H1 (cell line): ENCODE measurements at regions not wholly inside any gene's neighbourhood (a gene's known extent, or its start where the extent isn't known, plus 50 kb on each side); places are given as distances from the start of the nearest gene placed in this dataset.

Experiments
- CTCF ChIA-PET: fragments of 300-600 bp; sonication (Branson Sonifier 250); formaldehyde crosslinking; loops from one replicate; lab custom pipeline; 2021; ENCODE audit not compliant: partially characterized antibody; lab: Charles Lee
- POLR2A ChIA-PET: fragments of 300-600 bp; sonication (Branson Sonifier 250); formaldehyde crosslinking; loops from one replicate; lab custom pipeline; 2021; ENCODE audit warnings: inconsistent platforms; ENCODE audit not compliant: partially characterized antibody; lab: Charles Lee
- DNase-seq, 2 experiments: peaks; one replicate each; pipeline versions ENCODE4 v3.0.0 to v3.0.0-alpha.2; 2010 to 2022; ENCODE audit warnings: low spot score in 2 of 2, low read depth in 1 of 2, mixed read lengths in 1 of 2
- FAIRE-seq: peaks from 2 replicates; lab custom pipeline; 2011; peaks lifted over from hg19 to GRCh38; lab: Jason Lieb, UNC
- H2AFZ ChIP-seq: 2 replicates; pipeline ENCODE4 v1.8.1; 2012; ENCODE audit warnings: low read length, inconsistent platforms
- H2AK5ac ChIP-seq: 2 replicates; pipeline ENCODE4 v1.6.1; 2013; ENCODE audit warnings: low read depth, low read length
- H2BK120ac ChIP-seq: replicated peaks from 2 replicates; pipeline ENCODE3; 2013; ENCODE audit warnings: low read depth, low read length, inconsistent platforms
- H2BK12ac ChIP-seq: 2 replicates; pipeline ENCODE4 v1.6.1; 2013; ENCODE audit warnings: low read depth, low read length
- H2BK15ac ChIP-seq: 2 replicates; pipeline ENCODE4 v1.6.1; 2013; ENCODE audit warnings: low read length
- H2BK20ac ChIP-seq: 2 replicates; pipeline ENCODE4 v1.6.1; 2013; ENCODE audit warnings: low read length
- H2BK5ac ChIP-seq: 2 replicates; pipeline ENCODE4 v1.6.1; 2013; ENCODE audit warnings: low read depth, low read length
- H3K14ac ChIP-seq: 2 replicates; pipeline ENCODE4 v1.6.1; 2013; ENCODE audit warnings: inconsistent platforms; ENCODE audit not compliant: insufficient read length
- H3K18ac ChIP-seq: 2 replicates; pipeline ENCODE4 v1.6.1; 2013; ENCODE audit warnings: low read length; ENCODE audit errors: extremely low read depth
- H3K23ac ChIP-seq: 2 replicates; pipeline ENCODE4 v1.6.1; 2013; ENCODE audit warnings: inconsistent platforms; ENCODE audit not compliant: insufficient read length
- H3K23me2 ChIP-seq: 2 replicates; pipeline ENCODE4 v1.6.1; 2013; ENCODE audit warnings: low read depth, low read length
- H3K27ac ChIP-seq: 2 replicates; pipeline ENCODE4 v1.6.1; 2011; ENCODE audit warnings: low read depth, low read length, inconsistent platforms
- H3K27me3 ChIP-seq, 4 experiments: replicated peaks in 1 of 4; 1 replicate in 1 of 4; 2 replicates in 3 of 4; pipeline versions ENCODE4 v1.6.1 to v1.8.1; 2011 to 2013; ENCODE audit warnings: low read length in 3 of 4, mild to moderate bottlenecking in 3 of 4, inconsistent platforms in 2 of 4, mixed read lengths in 2 of 4, moderate library complexity in 1 of 4; ENCODE audit not compliant: control insufficient read depth in 3 of 4, insufficient read depth in 3 of 4; ENCODE audit errors: extremely low read depth in 1 of 4
- H3K36me3 ChIP-seq, 4 experiments: 2 replicates each; pipeline versions ENCODE4 v1.6.1 to v1.8.1; 2011 to 2013; ENCODE audit warnings: mild to moderate bottlenecking in 4 of 4, low read length in 3 of 4, moderate library complexity in 2 of 4, control low read depth in 1 of 4, inconsistent platforms in 1 of 4; ENCODE audit not compliant: insufficient read depth in 4 of 4, control insufficient read depth in 2 of 4
- H3K4ac ChIP-seq: replicated peaks from 2 replicates; pipeline ENCODE3; 2013; ENCODE audit warnings: low read length, low read depth, mixed read lengths, inconsistent platforms; ENCODE audit not compliant: insufficient read length
- H3K4me1 ChIP-seq, 4 experiments: replicated peaks in 1 of 4; 1 replicate in 1 of 4; 2 replicates in 3 of 4; pipeline versions ENCODE4 v1.6.1 to v1.8.1; 2011 to 2013; ENCODE audit warnings: low read length in 3 of 4, inconsistent platforms in 2 of 4, mixed read lengths in 1 of 4; ENCODE audit not compliant: insufficient read depth in 4 of 4, control insufficient read depth in 3 of 4
- H3K4me2 ChIP-seq, 2 experiments: 2 replicates each; pipeline versions ENCODE4 v1.6.1 to v1.8.1; 2011 to 2013; ENCODE audit warnings: low read depth in 2 of 2, low read length in 2 of 2, control low read depth in 1 of 2, inconsistent platforms in 1 of 2, mild to moderate bottlenecking in 1 of 2; ENCODE audit not compliant: insufficient read depth in 1 of 2
- H3K4me3 ChIP-seq, 4 experiments: fragments of 200-600, 300-600 bp in 1 of 4; sonication (generic), shearing (Covaris generic), sonication (Bioruptor Twin) in 1 of 4; 2 replicates each; pipeline versions ENCODE4 v1.5.1 to v1.8.1; 2011 to 2016; ENCODE audit warnings: low read length in 4 of 4, low read depth in 3 of 4, control low read depth in 2 of 4, inconsistent platforms in 2 of 4, mild to moderate bottlenecking in 2 of 4, mixed read lengths in 1 of 4, moderate library complexity in 1 of 4; ENCODE audit not compliant: insufficient read depth in 2 of 4; ENCODE audit errors: extremely low read depth in 1 of 4
- H3K56ac ChIP-seq: replicated peaks from 2 replicates; pipeline ENCODE3; 2013; ENCODE audit warnings: low read depth, mild to moderate bottlenecking, mixed read lengths, low read length, inconsistent platforms; ENCODE audit not compliant: insufficient read length
- H3K79me1 ChIP-seq: 2 replicates; pipeline ENCODE4 v1.6.1; 2013; ENCODE audit warnings: low read depth, low read length, control low read depth
- H3K79me2 ChIP-seq, 2 experiments: 2 replicates each; pipeline versions ENCODE4 v1.6.1 to v1.8.1; 2012 to 2013; ENCODE audit warnings: low read length in 2 of 2, mild to moderate bottlenecking in 2 of 2, inconsistent platforms in 1 of 2; ENCODE audit not compliant: insufficient read depth in 2 of 2, control insufficient read depth in 1 of 2
- H3K9ac ChIP-seq, 4 experiments: replicated peaks in 1 of 4; 1 replicate in 1 of 4; 2 replicates in 3 of 4; pipeline versions ENCODE4 v1.6.1 to v1.8.1; 2011 to 2013; ENCODE audit warnings: low read depth in 3 of 4, low read length in 3 of 4, control low read depth in 2 of 4, mild to moderate bottlenecking in 2 of 4, moderate library complexity in 2 of 4, inconsistent platforms in 1 of 4; ENCODE audit errors: extremely low read depth in 1 of 4
- H3K9me3 ChIP-seq, 2 experiments: 2 replicates each; pipeline versions ENCODE4 v1.6.1 to v1.8.1; 2012 to 2013; ENCODE audit warnings: mild to moderate bottlenecking in 2 of 2, moderate library complexity in 2 of 2, control low read depth in 1 of 2, inconsistent platforms in 1 of 2, low read depth in 1 of 2, low read length in 1 of 2, mixed read lengths in 1 of 2; ENCODE audit not compliant: insufficient read depth in 2 of 2
- H4K20me1 ChIP-seq, 2 experiments: replicated peaks in 1 of 2; 2 replicates each; pipeline versions ENCODE3 to v1.8.1; 2011 to 2013; ENCODE audit warnings: inconsistent platforms in 2 of 2, low read length in 2 of 2, mild to moderate bottlenecking in 1 of 2; ENCODE audit not compliant: insufficient read depth in 2 of 2, control insufficient read depth in 1 of 2
- H4K5ac ChIP-seq: 2 replicates; pipeline ENCODE4 v1.6.1; 2013; ENCODE audit warnings: low read length, low read depth, mixed read lengths, inconsistent platforms; ENCODE audit not compliant: insufficient read length
- H4K8ac ChIP-seq: 2 replicates; pipeline ENCODE4 v1.8.0; 2013; ENCODE audit warnings: mild to moderate bottlenecking, moderate library complexity, low read length, inconsistent platforms; ENCODE audit not compliant: insufficient read depth; ENCODE audit errors: extremely low read depth
- H4K91ac ChIP-seq: replicated peaks from 2 replicates; pipeline ENCODE3; 2013; ENCODE audit warnings: low read length, mixed read lengths, inconsistent platforms; ENCODE audit not compliant: insufficient read length
- BCL11A ChIP-seq, 2 experiments: IDR thresholded peaks; one replicate each; pipeline ENCODE4 v1.6.1; 2011; ENCODE audit warnings: low read depth in 2 of 2, low read length in 2 of 2, mild to moderate bottlenecking in 2 of 2
- BRCA1 ChIP-seq: IDR thresholded peaks from 2 replicates; pipeline ENCODE4 v1.6.1; 2012; ENCODE audit warnings: low read depth, low read length, improper control_type of control experiment
- CBX8 ChIP-seq: fragments of 300-800, 300-1000 bp; sonication (generic); IDR thresholded peaks from 2 replicates; pipeline ENCODE4 v1.7.1; 2016; ENCODE audit warnings: low read depth, low read length, borderline replicate concordance
- CTBP2 ChIP-seq: IDR thresholded peaks from 2 replicates; pipeline ENCODE4 v1.7.0; 2011; ENCODE audit warnings: borderline replicate concordance, mild to moderate bottlenecking, moderate library complexity, mixed read lengths, low read length; ENCODE audit not compliant: insufficient read depth, insufficient read length
- CTCF ChIP-seq, 3 experiments: IDR thresholded peaks; 1 replicate in 2 of 3; 2 replicates in 1 of 3; pipeline versions ENCODE4 v1.5.1 to v1.6.1; 2011; ENCODE audit warnings: low read length in 3 of 3, mild to moderate bottlenecking in 3 of 3, inconsistent platforms in 2 of 3, low read depth in 1 of 3, moderate library complexity in 1 of 3; ENCODE audit not compliant: insufficient read depth in 1 of 3; ENCODE audit errors: control extremely low read depth in 1 of 3
- EZH2 ChIP-seq: fragments of 200-600 bp; sonication (generic); IDR thresholded peaks from 2 replicates; pipeline ENCODE4 v1.7.1; 2012; ENCODE audit warnings: low read depth, mild to moderate bottlenecking, moderate library complexity, low read length, inconsistent platforms; ENCODE audit not compliant: severe bottlenecking
- FOSL1 ChIP-seq: IDR thresholded peaks from 2 replicates; pipeline ENCODE4 v1.6.1; 2011; ENCODE audit warnings: mild to moderate bottlenecking, low read depth, low read length, moderate library complexity; ENCODE audit not compliant: insufficient read depth
- HDAC6 ChIP-seq: IDR thresholded peaks from one replicate; pipeline ENCODE4 v1.7.1; 2012; ENCODE audit warnings: low read depth, mild to moderate bottlenecking, inconsistent platforms, low read length, moderate library complexity
- KDM1A ChIP-seq: fragments of 200-600, 300-600 bp; sonication (generic); IDR thresholded peaks from 2 replicates; pipeline ENCODE4 v1.7.1; 2016; ENCODE audit warnings: mild to moderate bottlenecking, low read length, borderline replicate concordance
- MAFK ChIP-seq: IDR thresholded peaks from 2 replicates; pipeline ENCODE4 v1.6.1; 2012; ENCODE audit warnings: low read depth, mild to moderate bottlenecking, improper control_type of control experiment, low read length
- POLR2A ChIP-seq, 2 experiments: IDR thresholded peaks; 1 replicate in 1 of 2; 2 replicates in 1 of 2; pipeline ENCODE4 v1.6.1; 2011; ENCODE audit warnings: low read depth in 2 of 2, low read length in 2 of 2, mild to moderate bottlenecking in 2 of 2; ENCODE audit errors: control extremely low read depth in 1 of 2
- SP4 ChIP-seq: IDR thresholded peaks from 2 replicates; pipeline ENCODE4 v1.6.1; 2012; ENCODE audit warnings: low read length, inconsistent platforms
- TAF7 ChIP-seq: optimal IDR thresholded peaks from 2 replicates; pipeline ENCODE3; 2011; ENCODE audit warnings: low read depth, mild to moderate bottlenecking, inconsistent platforms, low read length, moderate library complexity, borderline replicate concordance
- WGBS, 2 experiments: shearing (Covaris generic) in 1 of 2; methylation state at CpG; one replicate each; pipeline versions ENCODE4 v1.1.6 to v1.1.7; 2013 to 2015; ENCODE audit warnings: low lambda C conversion rate in 2 of 2, mixed read lengths in 2 of 2, inconsistent platforms in 1 of 2, low coverage in 1 of 2, missing lambda C conversion rate in 1 of 2; ENCODE audit not compliant: insufficient replicate concordance in 2 of 2, insufficient coverage in 1 of 2, insufficient read length in 1 of 2; ENCODE audit errors: extremely low coverage in 1 of 2, missing lambda C conversion rate in 1 of 2; 5-methylcytosine and 5-hydroxymethylcytosine counted together

GRCh38 chr4:178412455-178412854 lies 970.2 kb upstream of the AGA start:
- Histone ChIP-seq H3K27ac (no peak overlapping the region), H3K9ac (no peak overlapping the region), H3K4me1 (peaks cover 0 to 2% (median 0%) of the 10 kb centered on the region in 4 experiments; a peak in 2 of 7 replicates), H3K23me2 (no peaks in the 10 kb centered on the region), H4K5ac (no peak overlapping the region), H4K20me1 (no peaks in the 10 kb centered on the region), H3K79me1 (no peaks in the 10 kb centered on the region), H2BK15ac (no peak overlapping the region), H3K56ac (no peak overlapping the region), H3K14ac (no peak overlapping the region), H2AK5ac (no peak overlapping the region), H3K4me3 (no peak overlapping the region), H3K79me2 (no peaks in the 10 kb centered on the region), H2BK12ac (no peak overlapping the region), H3K9me3 (no peaks in the 10 kb centered on the region; a peak in 1 of 4 replicates), H3K36me3 (no peaks in the 10 kb centered on the region), H4K8ac (no peak overlapping the region), H3K23ac (no peak overlapping the region), H3K4me2 (no peak overlapping the region), H4K91ac (no peak overlapping the region), H2BK5ac (no peak overlapping the region), H2AFZ (no peak overlapping the region), H3K18ac (no peak overlapping the region), H3K27me3 (no peaks in the 10 kb centered on the region), H2BK120ac (no peak overlapping the region), H3K4ac (no peak overlapping the region), H2BK20ac (no peak overlapping the region)
- no peak for FAIRE-seq
- ChIA-PET POLR2A (no interaction called here), CTCF (no interaction called here)
- 82% methylated on average over 1 of the region's 1 CpG; no CpG with 5 or more reads in 1 of the 2 experiments for WGBS, 2 experiments
- no peak for DNase-seq
- no peak for TF ChIP-seq FOSL1
- no peak for TF ChIP-seq HDAC6
- TF ChIP-seq MAFK: no peak
- no peak for TF ChIP-seq EZH2
- no peak for TF ChIP-seq CTBP2
- TF ChIP-seq KDM1A: no peak
- no peak for TF ChIP-seq CBX8
- TF ChIP-seq POLR2A (IDR thresholded peaks at IDR 0.05; ENCODE audit: control extremely low read depth in 1 of 2, low read depth in 2 of 2, low read length in 2 of 2): no peak
- no peak for TF ChIP-seq CTCF (IDR thresholded peaks at IDR 0.05; ENCODE audit: control extremely low read depth in 1 of 3, insufficient read depth in 1 of 3, low read depth in 1 of 3, low read length in 3 of 3)
- TF ChIP-seq SP4: no peak
- no peak for TF ChIP-seq BRCA1
- no peak for TF ChIP-seq BCL11A (IDR thresholded peaks at IDR 0.05; ENCODE audit: low read depth in 2 of 2, low read length in 2 of 2)
- TF ChIP-seq TAF7: no peak
